ENCODE measurements at regions not wholly inside any gene's neighbourhood (a gene's known extent, or its start where the extent isn't known, plus 50 kb on each side); places are given as distances from the start of the nearest gene placed in this dataset.
"Not testable (repeated sequence)": the region's sequence is repeated elsewhere in the genome, so short reads cannot be mapped to it uniquely, and the experiment has no call there.

- H3K4me3 ChIP-seq: no peak overlapping the region
- H3K27me3 ChIP-seq: no peaks in the 10 kb centered on the region
- TF ChIP-seq CTCF (IDR thresholded peaks at IDR 0.05): no peak
- H3K9me3 ChIP-seq: no peaks in the 10 kb centered on the region
- DNase-seq: no peak
- H3K36me3 ChIP-seq: no peaks in the 10 kb centered on the region
- H3K9ac ChIP-seq (ENCODE audit: low read depth in 2 of 2, low read length in 2 of 2): no peak overlapping the region
- no peak overlapping the region for H3K27ac ChIP-seq
- intact Hi-C loops (cut with DNase I): no loop called here
- no peaks in the 10 kb centered on the region for H3K4me1 ChIP-seq
Measured at GRCh38 chr5:60485361-60485760, 214.6 kb downstream of the DEPDC1B start.

- intact Hi-C loops (cut with DNase I): no loop called here
- no peak overlapping the region for H3K9ac ChIP-seq (ENCODE audit: low read depth in 2 of 2, low read length in 2 of 2)
- H3K27ac ChIP-seq: no peak overlapping the region
- DNase-seq: no peak
- H3K4me1 ChIP-seq: no peaks in the 10 kb centered on the region
- no peaks in the 10 kb centered on the region for H3K36me3 ChIP-seq
- no peaks in the 10 kb centered on the region for H3K9me3 ChIP-seq
- H3K27me3 ChIP-seq: no peaks in the 10 kb centered on the region
- H3K4me3 ChIP-seq: no peak overlapping the region
- no peak for TF ChIP-seq CTCF (IDR thresholded peaks at IDR 0.05)
Measured at GRCh38 chr5:60483050-60483449, 216.9 kb downstream of the DEPDC1B start.

- Histone ChIP-seq H3K9ac (ENCODE audit: low read depth in 2 of 2, low read length in 2 of 2) (no peak overlapping the region), H3K27ac (no peak overlapping the region), H3K9me3 (no peaks in the 10 kb centered on the region), H3K4me1 (no peaks in the 10 kb centered on the region), H3K27me3 (no peaks in the 10 kb centered on the region), H3K4me3 (no peak overlapping the region), H3K36me3 (no peaks in the 10 kb centered on the region)
- DNase-seq: no peak
- TF ChIP-seq CTCF (IDR thresholded peaks at IDR 0.05): no peak
- intact Hi-C loops (cut with DNase I): no loop called here
Measured at GRCh38 chr5:60482301-60482700, 217.7 kb downstream of the DEPDC1B start.

- Histone ChIP-seq H3K9ac (ENCODE audit: low read depth in 2 of 2, low read length in 2 of 2) (no peak overlapping the region), H3K4me1 (no peaks in the 10 kb centered on the region), H3K4me3 (no peak overlapping the region), H3K27me3 (no peaks in the 10 kb centered on the region), H3K27ac (no peak overlapping the region), H3K36me3 (no peaks in the 10 kb centered on the region), H3K9me3 (no peaks in the 10 kb centered on the region)
- intact Hi-C loops (cut with DNase I): no loop called here
- DNase-seq: no peak
- TF ChIP-seq CTCF (IDR thresholded peaks at IDR 0.05): no peak
Measured at GRCh38 chr5:60479542-60479941, 220.4 kb downstream of the DEPDC1B start.

- Histone ChIP-seq H3K4me3 (no peak overlapping the region), H3K36me3 (no peaks in the 10 kb centered on the region), H3K27ac (no peak overlapping the region), H3K9me3 (no peaks in the 10 kb centered on the region), H3K27me3 (no peaks in the 10 kb centered on the region), H3K4me1 (no peaks in the 10 kb centered on the region), H3K9ac (ENCODE audit: low read depth in 2 of 2, low read length in 2 of 2) (no peak overlapping the region)
- no peak for TF ChIP-seq CTCF (IDR thresholded peaks at IDR 0.05)
- intact Hi-C loops (cut with DNase I): no loop called here
- DNase-seq: no peak
Measured at GRCh38 chr5:60477849-60478248, 222.1 kb downstream of the DEPDC1B start.

GRCh38 chr5:60473654-60474053, 226.3 kb downstream of the DEPDC1B start:
- DNase-seq: no peak
- intact Hi-C loops (cut with DNase I): no loop called here
- TF ChIP-seq CTCF (IDR thresholded peaks at IDR 0.05): no peak

GRCh38 chr5:60473027-60473426, 226.9 kb downstream of the DEPDC1B start:
- H3K9me3 ChIP-seq; H3K4me1 ChIP-seq; H3K27me3 ChIP-seq; H3K27ac ChIP-seq; intact Hi-C loops (cut with DNase I); H3K36me3 ChIP-seq; H3K4me3 ChIP-seq; DNase-seq; H3K9ac ChIP-seq (ENCODE audit: low read depth in 2 of 2, low read length in 2 of 2): not testable (repeated sequence)

More at GRCh38 chr5:60473654-60474053, 226.3 kb downstream of the DEPDC1B start:
- no peak overlapping the region for H3K27ac ChIP-seq
- no peak overlapping the region for H3K9ac ChIP-seq (ENCODE audit: low read depth in 2 of 2, low read length in 2 of 2)
- no peak overlapping the region for H3K4me3 ChIP-seq
- H3K4me1 ChIP-seq: no peaks in the 10 kb centered on the region
- H3K27me3 ChIP-seq: no peaks in the 10 kb centered on the region
- no peaks in the 10 kb centered on the region for H3K36me3 ChIP-seq
- H3K9me3 ChIP-seq: no peaks in the 10 kb centered on the region

Measured in colonic mucosa (tissue), 4 donors.